HK-2 (cell line): ENCODE measurements at regions not wholly inside any gene's neighbourhood (a gene's known extent, or its start where the extent isn't known, plus 50 kb on each side); places are given as distances from the start of the nearest gene placed in this dataset.

Experiments used
- DNase-seq: peaks from one replicate; pipeline ENCODE4 v3.0.0-alpha.2; 2018; ENCODE audit not compliant: unreplicated experiment

DNA sequence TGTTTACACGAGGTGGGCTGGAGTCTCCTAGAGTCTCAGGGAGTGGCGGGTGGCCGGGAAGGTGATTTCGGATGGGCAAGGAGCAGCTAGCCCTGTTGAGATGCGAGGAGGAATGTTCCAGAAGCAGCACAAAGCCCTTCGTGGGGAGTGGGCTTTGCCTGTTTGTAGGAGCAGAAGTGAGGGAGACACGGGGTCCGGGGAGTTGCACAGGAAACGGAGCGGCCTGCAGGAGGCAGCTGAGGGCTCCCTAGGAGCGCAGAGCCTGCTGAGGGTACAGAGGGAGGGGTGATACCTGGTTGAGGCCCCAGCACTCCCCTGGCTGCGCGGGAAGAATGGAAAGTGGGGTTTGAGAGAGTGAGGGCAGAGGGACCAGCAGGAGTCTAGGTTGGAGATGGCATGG is 847.2 kb downstream of the TBC1D22A start:
- no peak for DNase-seq

DNA sequence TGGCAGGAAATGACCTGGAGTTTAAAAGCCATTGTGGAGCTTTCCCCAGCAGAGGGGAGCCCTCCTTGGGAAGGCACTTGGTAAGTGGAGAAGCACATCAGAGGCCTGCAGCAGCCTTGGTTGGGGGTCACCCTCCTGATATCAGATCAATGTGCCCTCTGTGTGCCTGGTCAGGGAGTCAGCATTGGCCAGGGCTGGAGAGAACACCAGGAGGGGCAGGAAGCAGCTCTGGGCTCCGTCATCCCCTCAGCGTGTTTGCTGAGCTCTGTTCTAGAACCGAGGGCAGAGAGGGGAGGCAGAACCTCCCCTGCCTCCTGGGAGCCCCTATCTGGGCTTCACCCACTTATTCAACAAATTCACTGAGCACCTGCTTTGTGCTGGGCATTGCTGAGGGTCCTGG is 846.0 kb downstream of the TBC1D22A start:
- no peak for DNase-seq

- DNase-seq, result no peak
These were observed 845.0 kb downstream of the TBC1D22A start for GRCh38 chr22:47607486-47607885.

GRCh38 chr22:47606426-47606825 is 844.0 kb downstream of the TBC1D22A start:
- DNase-seq, result no peak

DNA sequence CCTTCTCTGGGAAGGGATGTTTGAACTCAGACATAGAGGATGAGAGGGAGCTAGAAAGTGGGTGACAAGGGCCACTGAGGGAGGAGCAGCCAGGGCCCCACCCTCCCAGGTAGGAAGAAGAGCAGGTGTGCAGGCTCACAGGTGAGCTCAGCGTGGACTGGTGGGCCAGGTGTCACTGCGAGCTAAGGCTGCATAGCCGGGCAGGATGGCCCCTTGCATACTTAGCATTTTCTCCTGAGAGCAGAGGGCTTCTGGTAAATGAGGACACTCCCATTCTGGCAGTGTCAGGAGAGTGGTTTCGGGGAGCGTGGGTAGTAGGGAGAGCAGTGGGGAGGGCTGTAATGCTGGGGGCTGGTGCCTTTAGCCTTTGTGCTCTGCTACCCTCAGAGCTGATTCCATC is 843.4 kb downstream of the TBC1D22A start:
- no peak for DNase-seq

DNA sequence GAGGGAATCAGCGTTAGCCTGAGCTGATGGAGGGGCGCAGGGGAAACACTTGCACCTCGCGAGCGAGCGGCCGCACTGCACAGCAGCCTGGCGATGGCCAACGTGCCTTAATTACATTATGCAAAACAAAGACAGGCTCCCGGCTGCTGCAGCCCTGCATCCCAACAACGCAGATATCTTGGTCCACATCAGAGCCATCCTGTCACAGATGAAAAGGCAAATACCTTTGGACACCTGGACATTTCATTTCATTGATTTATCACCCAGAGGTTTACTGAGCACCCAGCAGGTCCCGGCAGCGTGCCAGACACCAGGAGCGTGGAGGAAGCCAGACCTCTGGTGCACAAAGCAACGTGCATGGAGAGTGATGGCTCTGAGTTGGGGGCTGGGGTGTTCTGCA is 843.0 kb downstream of the TBC1D22A start:
- no peak for DNase-seq

GRCh38 chr22:47604563-47604962 is 842.1 kb downstream of the TBC1D22A start:
- no peak for DNase-seq

- DNase-seq, result no peak
These were observed 840.3 kb downstream of the TBC1D22A start for GRCh38 chr22:47602732-47603131.

DNA sequence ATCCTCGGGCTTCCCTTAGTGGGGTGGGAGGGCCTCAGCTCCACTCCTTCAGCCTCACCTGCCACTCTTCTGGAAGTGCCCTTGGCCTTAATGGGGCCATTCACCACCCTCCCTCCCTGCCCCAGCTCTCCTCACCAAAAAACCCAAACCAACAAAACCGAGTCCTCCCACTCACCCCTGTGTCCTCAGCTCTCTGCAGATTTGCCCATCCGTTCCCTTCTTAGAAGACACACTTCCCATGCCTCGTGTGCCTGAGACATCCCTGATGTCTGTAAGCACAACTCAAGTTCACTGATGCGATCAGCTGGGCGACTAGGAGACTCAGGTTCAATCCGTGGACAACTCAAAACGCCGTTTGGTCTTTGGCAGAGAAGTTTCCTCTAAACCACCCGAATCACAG is 839.2 kb downstream of the TBC1D22A start:
- DNase-seq, result no peak

- no peak for DNase-seq
These were observed 838.6 kb downstream of the TBC1D22A start for GRCh38 chr22:47600791-47601625.

DNA sequence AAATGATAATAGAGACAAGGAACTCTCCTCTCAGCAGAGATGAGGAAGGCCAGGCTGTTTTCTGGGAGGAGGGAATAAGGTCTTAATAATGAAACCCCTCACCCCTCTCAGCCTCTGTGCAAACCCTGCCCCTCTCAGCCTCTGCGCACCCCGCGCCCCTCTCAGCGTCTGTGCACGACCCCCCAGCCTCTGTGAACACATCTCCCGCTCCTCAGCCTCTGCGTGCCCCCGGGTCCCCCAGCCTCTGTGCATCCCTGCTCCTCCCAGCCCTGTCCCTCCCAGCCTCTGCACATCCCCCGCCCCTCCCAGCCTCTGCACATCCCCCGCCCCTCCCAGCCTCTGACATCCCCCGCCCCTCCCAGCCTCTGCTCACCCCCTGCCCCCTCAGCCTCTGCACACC is 837.8 kb downstream of the TBC1D22A start:
- DNase-seq, result no peak

GRCh38 chr22:47599753-47600152 is 837.3 kb downstream of the TBC1D22A start:
- DNase-seq, result no peak

DNA sequence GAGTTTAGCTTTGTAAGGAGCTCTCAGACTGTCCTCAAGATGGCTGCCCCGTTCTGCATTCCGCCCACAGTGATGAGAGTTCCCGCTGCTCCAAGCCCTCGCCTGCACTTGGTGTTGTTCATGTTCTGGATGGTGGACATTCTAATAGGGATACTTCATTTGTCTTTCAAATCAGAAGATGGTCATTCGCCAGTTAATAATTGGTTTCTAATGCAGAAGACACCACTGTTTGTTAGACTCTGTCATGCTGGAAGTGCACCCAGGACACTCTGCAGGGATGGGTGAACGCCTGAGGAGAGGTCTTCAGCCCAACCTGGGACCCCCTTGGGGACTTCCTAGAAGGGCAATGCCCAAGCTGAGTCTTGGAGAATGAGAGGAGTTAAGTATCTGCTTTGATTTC is 836.4 kb downstream of the TBC1D22A start:
- no peak for DNase-seq

DNA sequence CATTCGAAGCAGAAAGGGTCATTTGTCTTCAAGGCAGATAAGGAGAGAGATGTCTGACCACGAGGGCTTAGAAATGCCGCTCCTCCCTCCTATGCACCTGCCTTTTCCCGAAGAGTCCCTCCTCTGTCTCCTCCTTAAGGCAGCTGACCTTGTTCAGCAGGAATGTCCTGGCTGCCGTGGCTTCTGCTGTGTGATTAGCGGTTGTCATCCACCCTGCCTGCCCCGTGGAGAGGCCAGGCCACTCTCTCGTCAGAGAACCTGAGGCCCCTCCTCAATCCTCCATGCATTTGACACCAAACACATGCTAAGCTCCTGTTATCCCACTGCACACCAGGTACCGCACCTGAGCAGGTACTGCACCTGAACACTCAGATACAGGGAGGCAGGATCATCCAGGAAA is 834.6 kb downstream of the TBC1D22A start:
- DNase-seq, result no peak

DNA sequence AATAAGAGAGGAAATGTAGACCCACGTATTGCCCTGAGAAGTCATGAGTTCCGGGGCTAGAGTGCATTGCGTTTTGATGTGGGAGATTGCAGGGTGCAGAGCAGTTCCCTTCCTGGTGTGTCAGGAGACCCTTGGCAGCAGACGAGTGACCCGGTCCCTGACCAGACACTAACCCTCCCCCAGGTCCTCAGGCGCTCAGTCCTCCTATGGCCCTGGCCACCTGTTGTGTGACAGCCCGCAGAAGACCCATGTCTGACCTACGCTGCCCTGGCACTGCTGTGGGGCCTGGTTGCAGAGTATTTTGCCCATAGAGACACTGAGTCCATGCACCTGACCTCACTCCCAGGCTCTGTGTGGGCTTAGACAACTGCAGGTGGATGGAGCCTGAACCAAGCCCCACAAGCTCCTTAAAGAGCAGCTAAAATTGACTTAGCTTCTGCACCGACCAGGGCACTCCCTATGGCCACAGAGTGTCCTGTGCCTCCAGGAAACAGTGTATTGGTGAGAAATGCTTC is 833.8 kb downstream of the TBC1D22A start:
- no peak for DNase-seq

DNA sequence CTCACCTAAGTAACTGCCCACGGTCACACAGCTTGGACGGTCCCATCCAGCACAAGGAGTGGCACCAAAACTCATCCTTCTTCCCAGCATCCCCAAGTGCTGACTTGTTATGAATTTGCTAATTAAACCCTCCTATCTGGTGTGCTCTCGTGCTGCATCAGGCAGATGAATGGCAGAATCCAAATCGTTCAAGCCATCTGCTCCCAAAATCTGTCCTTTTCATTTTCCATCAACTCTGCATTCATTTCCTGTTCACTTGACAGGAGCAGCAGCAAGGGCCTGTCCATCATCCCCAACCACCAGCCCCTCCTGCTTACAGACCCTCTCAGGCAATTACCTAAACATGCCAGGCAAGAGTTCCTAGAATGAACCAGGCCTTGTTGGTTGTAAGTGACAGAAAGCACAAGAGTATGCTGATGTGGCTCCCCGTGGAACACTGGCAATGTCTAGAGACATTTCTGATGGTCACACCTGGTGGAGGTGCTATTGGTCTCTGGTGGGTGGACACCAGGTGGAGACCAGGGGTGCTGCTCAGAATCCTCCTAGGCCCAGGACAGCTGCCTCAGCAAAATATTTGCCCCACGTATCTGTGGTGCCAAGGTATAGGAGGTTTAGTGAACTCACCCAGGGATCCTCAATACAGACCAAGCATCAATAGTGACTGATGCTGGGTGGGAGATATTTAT is 832.5 kb downstream of the TBC1D22A start:
- DNase-seq, result no peak

GRCh38 chr22:47593911-47594311 is 831.5 kb downstream of the TBC1D22A start:
- no peak for DNase-seq

- no peak for DNase-seq
These were observed 830.8 kb downstream of the TBC1D22A start for GRCh38 chr22:47593291-47593690.

GRCh38 chr22:47592791-47593190 is 830.3 kb downstream of the TBC1D22A start:
- no peak for DNase-seq

DNA sequence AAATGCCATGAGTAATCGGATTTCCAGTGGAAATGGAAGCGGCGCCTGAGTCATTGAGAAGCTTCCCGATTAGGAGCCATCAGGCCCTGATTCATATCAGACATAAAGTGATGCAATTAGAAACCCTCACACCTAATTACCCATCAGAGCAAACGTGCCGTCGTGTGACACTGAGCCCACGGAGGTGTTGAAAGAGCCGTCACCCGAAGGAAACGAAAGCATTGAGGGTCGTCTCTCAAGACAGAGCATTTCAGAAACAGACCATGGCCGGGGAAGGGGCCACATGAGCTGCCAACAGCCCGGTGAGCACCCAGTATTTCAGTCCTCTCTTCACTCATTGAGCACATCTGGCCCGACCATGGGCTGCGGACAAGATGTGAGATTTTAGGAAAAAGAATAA is 829.3 kb downstream of the TBC1D22A start:
- DNase-seq, result no peak

DNA sequence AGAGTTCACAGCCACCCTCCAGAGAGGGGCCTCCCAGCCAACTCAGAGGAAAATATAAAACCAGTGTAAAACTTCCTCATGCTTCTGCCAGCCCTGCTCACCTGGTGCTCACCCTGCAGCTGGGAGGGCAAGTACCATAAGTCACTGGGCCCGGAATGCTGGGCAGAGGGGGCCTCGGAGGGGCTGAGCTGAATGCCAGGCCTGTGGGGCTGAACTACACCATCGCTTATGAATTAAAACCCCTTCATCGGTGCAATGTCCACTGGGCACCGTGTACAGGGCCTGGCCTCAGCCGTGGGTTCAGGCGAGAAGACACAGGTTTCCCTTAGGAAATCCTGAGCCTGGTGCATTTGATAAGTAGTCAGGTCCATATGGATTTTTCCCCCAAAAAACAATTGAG is 828.6 kb downstream of the TBC1D22A start:
- no peak for DNase-seq

DNA sequence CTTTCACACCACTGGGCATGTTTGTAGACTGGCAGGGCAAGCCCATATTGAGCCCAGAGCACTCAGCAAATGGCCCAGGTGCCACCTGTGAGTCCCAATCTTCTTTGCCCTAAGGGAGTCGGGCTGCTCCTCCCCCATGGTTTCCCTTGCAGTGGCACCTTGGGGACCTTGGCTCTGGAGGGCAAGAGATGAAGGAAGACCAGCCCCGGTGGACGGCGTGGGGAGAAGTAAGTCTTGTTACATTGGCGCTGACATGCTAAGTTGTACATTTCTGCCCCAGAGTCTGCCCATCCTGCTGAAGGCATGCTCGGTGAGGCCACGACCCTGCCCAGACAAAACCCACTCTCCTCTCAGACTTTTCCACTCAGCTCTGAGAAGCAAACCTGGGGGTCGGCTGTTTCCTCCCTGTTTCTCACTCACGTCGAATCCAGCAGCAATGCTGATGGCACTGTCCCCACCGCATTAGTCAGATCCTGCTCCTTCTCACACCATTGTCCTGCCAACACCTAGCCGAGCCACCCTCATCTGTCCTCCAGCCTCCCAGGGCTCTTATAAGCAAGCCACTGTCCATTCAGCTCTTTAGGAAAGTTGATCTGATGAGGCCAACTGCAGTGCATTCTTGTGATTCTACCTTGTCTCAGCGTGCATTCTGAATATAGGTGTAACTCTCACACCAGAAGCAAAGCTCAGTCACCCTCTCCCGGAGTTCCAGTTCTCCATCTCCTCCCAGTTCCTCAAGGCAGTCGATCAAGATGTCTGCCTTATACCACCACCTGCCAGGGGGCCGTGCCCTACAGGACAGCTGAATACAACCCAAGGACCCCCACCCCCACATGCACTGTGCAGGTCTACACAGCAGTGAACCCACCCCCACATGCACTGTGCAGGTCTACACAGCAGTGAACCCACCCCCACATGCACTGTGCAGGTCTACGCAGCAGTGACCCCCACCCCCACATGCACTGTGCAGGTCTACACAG is 827.1 kb downstream of the TBC1D22A start:
- no peak for DNase-seq
